DOHH2 (cell line): ENCODE measurements at regions not wholly inside any gene's neighbourhood (a gene's known extent, or its start where the extent isn't known, plus 50 kb on each side); places are given as distances from the start of the nearest gene placed in this dataset.

Source experiments
- H3F3A ChIP-seq: fragments of 200-600 bp; sonication (generic), shearing (Covaris generic); 2 replicates; pipeline ENCODE4 v1.6.0; 2016; ENCODE audit warnings: antibody characterized with exemption, mild to moderate bottlenecking; ENCODE audit not compliant: control insufficient read depth, insufficient read depth
- H3K27ac ChIP-seq: fragments of 200-600 bp; sonication (generic); 2 replicates; pipeline ENCODE4 v1.5.1; 2014; ENCODE audit warnings: low read depth, mild to moderate bottlenecking, low read length, moderate library complexity
- H3K27me3 ChIP-seq: fragments of 200-600 bp; sonication (generic); 2 replicates; pipeline ENCODE4 v1.6.1; 2014; ENCODE audit warnings: mild to moderate bottlenecking, low read length, mixed read lengths; ENCODE audit not compliant: control insufficient read depth
- H3K36me3 ChIP-seq: fragments of 200-600 bp; sonication (generic); 2 replicates; pipeline ENCODE4 v1.6.1; 2014; ENCODE audit warnings: mild to moderate bottlenecking, low read length, moderate library complexity, mixed read lengths; ENCODE audit not compliant: control insufficient read depth
- H3K4me1 ChIP-seq: fragments of 200-600 bp; sonication (generic); 2 replicates; pipeline ENCODE4 v1.6.1; 2014; ENCODE audit warnings: mild to moderate bottlenecking, low read length, mixed read lengths; ENCODE audit not compliant: control insufficient read depth
- H3K4me2 ChIP-seq: fragments of 200-600 bp; sonication (generic); 2 replicates; pipeline ENCODE4 v1.6.0; 2014; ENCODE audit warnings: mild to moderate bottlenecking, low read length, moderate library complexity
- H3K4me3 ChIP-seq: fragments of 200-600 bp; sonication (generic); 2 replicates; pipeline ENCODE4 v1.5.1; 2014; ENCODE audit warnings: mild to moderate bottlenecking, low read length, mixed read lengths
- H3K79me2 ChIP-seq: fragments of 200-600 bp; sonication (generic); 2 replicates; pipeline ENCODE4 v1.6.1; 2014; ENCODE audit warnings: mild to moderate bottlenecking, low read length, mixed read lengths; ENCODE audit not compliant: control insufficient read depth
- H3K9me2 ChIP-seq: fragments of 200-600 bp; sonication (generic); replicated peaks from 2 replicates; pipeline ENCODE4 v1.6.1; 2014; ENCODE audit warnings: mild to moderate bottlenecking, low read length, mixed read lengths; ENCODE audit not compliant: control insufficient read depth
- H3K9me3 ChIP-seq: fragments of 200-600 bp; sonication (generic); 2 replicates; pipeline ENCODE4 v1.6.1; 2014; ENCODE audit warnings: antibody characterized with exemption, low read length, mixed read lengths; ENCODE audit not compliant: control insufficient read depth, insufficient read depth
- H4K20me1 ChIP-seq: fragments of 200-600 bp; sonication (generic); 2 replicates; pipeline ENCODE4 v1.6.0; 2014; ENCODE audit warnings: low read depth, mild to moderate bottlenecking, antibody characterized with exemption, low read length, moderate library complexity; ENCODE audit not compliant: control insufficient read depth, insufficient read depth
- CTCF ChIP-seq: fragments of 200-600 bp; sonication (generic); IDR thresholded peaks from one replicate; pipeline ENCODE4 v1.5.1; 2014; ENCODE audit warnings: antibody characterized with exemption, mild to moderate bottlenecking, low read depth, low read length; ENCODE audit not compliant: poor library complexity, severe bottlenecking
- EZH2phosphoT487 ChIP-seq: fragments of 200-600 bp; sonication (generic); IDR thresholded peaks from 2 replicates; pipeline ENCODE4 v1.6.1; 2017; ENCODE audit warnings: borderline replicate concordance, mild to moderate bottlenecking, antibody characterized with exemption, low read length, moderate library complexity, mixed read lengths

- no peak for TF ChIP-seq CTCF
- Histone ChIP-seq H3K9me3 (no peaks in the 10 kb centered on the region), H3K36me3 (no peaks in the 10 kb centered on the region), H3K4me3 (no peak overlapping the region), H3F3A (no peaks in the 10 kb centered on the region), H4K20me1 (no peaks in the 10 kb centered on the region), H3K9me2 (no peaks in the 10 kb centered on the region), H3K4me1 (no peaks in the 10 kb centered on the region), H3K79me2 (no peaks in the 10 kb centered on the region), H3K27ac (no peak overlapping the region), H3K4me2 (no peak overlapping the region), H3K27me3 (no peaks in the 10 kb centered on the region)
These were observed 305.9 kb downstream of the HRH4 start for GRCh38 chr18:24766376-24766775.

GRCh38 chr18:24770311-24771024 is 310.0 kb downstream of the HRH4 start:
- Histone ChIP-seq H3K9me2 (no peaks in the 10 kb centered on the region; the same call in 1 of the 2 replicates), H3K4me1 (no peaks in the 10 kb centered on the region)
- no peak for TF ChIP-seq EZH2phosphoT487
- TF ChIP-seq CTCF, result no peak

GRCh38 chr18:24771300-24771699 is 310.9 kb downstream of the HRH4 start:
- no peaks in the 10 kb centered on the region for H3K79me2 ChIP-seq
- H3K27ac ChIP-seq, result no peak overlapping the region
- H3K27me3 ChIP-seq, result no peaks in the 10 kb centered on the region
- no peaks in the 10 kb centered on the region for H4K20me1 ChIP-seq
- no peaks in the 10 kb centered on the region for H3F3A ChIP-seq
- H3K4me2 ChIP-seq, result no peak overlapping the region
- no peaks in the 10 kb centered on the region for H3K9me3 ChIP-seq
- no peaks in the 10 kb centered on the region for H3K4me1 ChIP-seq
- H3K9me2 ChIP-seq, result no peaks in the 10 kb centered on the region; the same call in 1 of the 2 replicates
- H3K4me3 ChIP-seq, result no peak overlapping the region
- no peak for TF ChIP-seq EZH2phosphoT487
- no peak for TF ChIP-seq CTCF
- H3K36me3 ChIP-seq, result no peaks in the 10 kb centered on the region

More at GRCh38 chr18:24770311-24771024, 310.0 kb downstream of the HRH4 start:
- Histone ChIP-seq H3K36me3 (no peaks in the 10 kb centered on the region), H3K27ac (no peak overlapping the region), H3K79me2 (no peaks in the 10 kb centered on the region), H3F3A (no peaks in the 10 kb centered on the region), H3K27me3 (no peaks in the 10 kb centered on the region), H3K9me3 (no peaks in the 10 kb centered on the region), H3K4me2 (no peak overlapping the region), H4K20me1 (no peaks in the 10 kb centered on the region), H3K4me3 (no peak overlapping the region)
